22Rv1 (cell line): ENCODE measurements at regions not wholly inside any gene's neighbourhood (a gene's known extent, or its start where the extent isn't known, plus 50 kb on each side); places are given as distances from the start of the nearest gene placed in this dataset.

Experiments used
- H3K27ac ChIP-seq: fragments of 450-650 bp; 2 replicates; pipeline ENCODE4 v1.5.1; 2017
- CTCF ChIP-seq: fragments of 450-650 bp; IDR thresholded peaks from 2 replicates; pipeline ENCODE4 v1.5.1; 2017; ENCODE audit warnings: mild to moderate bottlenecking
- ZFX ChIP-seq: fragments of 450-650 bp; IDR thresholded peaks from 2 replicates; pipeline ENCODE4 v1.6.1; 2017; ENCODE audit warnings: antibody characterized with exemption, borderline replicate concordance

GRCh38 chr2:36302911-36303310, 52.7 kb upstream of the CRIM1 start:
- TF ChIP-seq CTCF = no peak
- TF ChIP-seq ZFX = no peak
- H3K27ac ChIP-seq = no peak overlapping the region

GRCh38 chr2:36301843-36302242, 53.7 kb upstream of the CRIM1 start:
- no peak overlapping the region for H3K27ac ChIP-seq
- TF ChIP-seq CTCF (no peak), ZFX (no peak)

- H3K27ac ChIP-seq = no peak overlapping the region
- TF ChIP-seq ZFX = no peak
- no peak for TF ChIP-seq CTCF
Measured at GRCh38 chr2:36300697-36301096, 54.9 kb upstream of the CRIM1 start.

- TF ChIP-seq ZFX (no peak), CTCF (no peak)
- H3K27ac ChIP-seq = no peak overlapping the region
Measured at GRCh38 chr2:36296798-36297197, 58.8 kb upstream of the CRIM1 start.

- no peak overlapping the region for H3K27ac ChIP-seq
- TF ChIP-seq ZFX = no peak
- TF ChIP-seq CTCF = no peak
Measured at GRCh38 chr2:36294316-36294721, 61.3 kb upstream of the CRIM1 start.

GRCh38 chr2:36290306-36290856, 65.2 kb upstream of the CRIM1 start:
- TF ChIP-seq CTCF (no peak), ZFX (no peak)
- H3K27ac ChIP-seq = no peak overlapping the region

GRCh38 chr2:36289731-36290130, 65.8 kb upstream of the CRIM1 start:
- H3K27ac ChIP-seq = no peak overlapping the region
- TF ChIP-seq ZFX (no peak), CTCF (no peak)
